NT2/D1 (cell line): ENCODE measurements at regions not wholly inside any gene's neighbourhood (a gene's known extent, or its start where the extent isn't known, plus 50 kb on each side); places are given as distances from the start of the nearest gene placed in this dataset.

Source experiments
- DNase-seq: peaks from one replicate; pipeline ENCODE4 v3.0.0-alpha.2; 2011; ENCODE audit warnings: low read depth, low spot score
- H3K27me3 ChIP-seq: 2 replicates; pipeline ENCODE4 v1.6.0; 2011; ENCODE audit warnings: mild to moderate bottlenecking; ENCODE audit not compliant: insufficient read length, insufficient read depth
- H3K36me3 ChIP-seq: 2 replicates; pipeline ENCODE4 v1.6.1; 2011; ENCODE audit warnings: mild to moderate bottlenecking, low read length, mixed read lengths; ENCODE audit not compliant: insufficient read depth, insufficient read length
- H3K4me1 ChIP-seq: 2 replicates; pipeline ENCODE4 v1.5.1; 2011; ENCODE audit not compliant: insufficient read depth, insufficient read length
- H3K4me3 ChIP-seq: 2 replicates; pipeline ENCODE4 v1.5.1; 2011; ENCODE audit warnings: low read depth; ENCODE audit not compliant: insufficient read length
- H3K9ac ChIP-seq: 2 replicates; pipeline ENCODE4 v1.6.0; 2011; ENCODE audit warnings: low read depth; ENCODE audit not compliant: insufficient read length
- H3K9me3 ChIP-seq: 2 replicates; pipeline ENCODE4 v1.5.1; 2011; ENCODE audit warnings: mild to moderate bottlenecking, low read length; ENCODE audit not compliant: insufficient read depth
- SUZ12 ChIP-seq: IDR thresholded peaks from 2 replicates; pipeline ENCODE4 v1.6.1; 2011; ENCODE audit not compliant: insufficient read length, insufficient read depth; ENCODE audit errors: extremely low read depth
- YY1 ChIP-seq: IDR thresholded peaks from 2 replicates; pipeline ENCODE4 v1.6.1; 2011; ENCODE audit not compliant: insufficient read length, insufficient read depth
- ZNF274 ChIP-seq: IDR thresholded peaks from 2 replicates; pipeline ENCODE4 v1.6.1; 2011; ENCODE audit warnings: mild to moderate bottlenecking, low read depth, low read length

- Histone ChIP-seq H3K27me3 (peaks cover 4% of the 10 kb centered on the region), H3K9me3 (no peaks in the 10 kb centered on the region), H3K4me1 (no peaks in the 10 kb centered on the region), H3K4me3 (no peak overlapping the region), H3K36me3 (no peaks in the 10 kb centered on the region), H3K9ac (no peak overlapping the region)
- TF ChIP-seq YY1: no peak
- TF ChIP-seq ZNF274: no peak
- TF ChIP-seq SUZ12: no peak
- DNase-seq: no peak
Measured at GRCh38 chr18:22552254-22552653, 134.5 kb upstream of the CTAGE1 start.

DNA sequence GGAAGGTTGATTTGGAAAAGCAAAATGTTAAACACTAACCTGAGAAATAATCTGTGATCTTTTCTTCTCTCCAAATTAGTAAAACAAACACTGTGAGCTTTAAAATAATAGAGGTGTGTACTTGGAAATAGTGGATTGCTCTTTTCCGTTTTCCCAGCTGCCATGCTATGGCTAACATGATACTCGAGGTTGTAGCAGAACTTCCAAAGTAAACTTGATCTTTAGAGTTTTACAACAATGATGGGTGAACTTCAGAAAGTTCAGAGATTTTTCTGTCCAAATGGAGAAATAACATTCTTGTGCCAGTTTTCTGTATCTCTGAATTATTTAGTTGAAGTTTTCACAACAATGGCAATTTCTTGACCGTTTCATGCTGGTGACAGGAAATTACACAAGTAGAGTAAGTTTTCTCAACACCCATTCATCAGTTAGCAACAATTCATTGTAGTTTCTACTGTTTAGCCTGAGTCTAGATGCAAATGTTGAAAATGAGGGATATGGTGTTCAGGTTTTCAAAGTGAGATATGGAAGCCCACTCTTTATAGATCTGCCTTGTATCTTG, 135.3 kb upstream of the CTAGE1 start:
- no peak for TF ChIP-seq ZNF274
- TF ChIP-seq YY1: no peak
- no peak for TF ChIP-seq SUZ12
- Histone ChIP-seq H3K36me3 (no peaks in the 10 kb centered on the region), H3K4me1 (no peaks in the 10 kb centered on the region), H3K9me3 (no peaks in the 10 kb centered on the region), H3K27me3 (peaks cover 4% of the 10 kb centered on the region), H3K4me3 (no peak overlapping the region), H3K9ac (no peak overlapping the region)
- DNase-seq: no peak

- no peaks in the 10 kb centered on the region for H3K36me3 ChIP-seq
- H3K4me3 ChIP-seq: no peak overlapping the region
- DNase-seq: no peak
- no peaks in the 10 kb centered on the region for H3K4me1 ChIP-seq
- H3K9ac ChIP-seq: no peak overlapping the region
- TF ChIP-seq SUZ12: no peak
- no peaks in the 10 kb centered on the region for H3K9me3 ChIP-seq
- H3K27me3 ChIP-seq: peaks cover 16% of the 10 kb centered on the region
Measured at GRCh38 chr18:22556222-22557167, 138.8 kb upstream of the CTAGE1 start.

DNA sequence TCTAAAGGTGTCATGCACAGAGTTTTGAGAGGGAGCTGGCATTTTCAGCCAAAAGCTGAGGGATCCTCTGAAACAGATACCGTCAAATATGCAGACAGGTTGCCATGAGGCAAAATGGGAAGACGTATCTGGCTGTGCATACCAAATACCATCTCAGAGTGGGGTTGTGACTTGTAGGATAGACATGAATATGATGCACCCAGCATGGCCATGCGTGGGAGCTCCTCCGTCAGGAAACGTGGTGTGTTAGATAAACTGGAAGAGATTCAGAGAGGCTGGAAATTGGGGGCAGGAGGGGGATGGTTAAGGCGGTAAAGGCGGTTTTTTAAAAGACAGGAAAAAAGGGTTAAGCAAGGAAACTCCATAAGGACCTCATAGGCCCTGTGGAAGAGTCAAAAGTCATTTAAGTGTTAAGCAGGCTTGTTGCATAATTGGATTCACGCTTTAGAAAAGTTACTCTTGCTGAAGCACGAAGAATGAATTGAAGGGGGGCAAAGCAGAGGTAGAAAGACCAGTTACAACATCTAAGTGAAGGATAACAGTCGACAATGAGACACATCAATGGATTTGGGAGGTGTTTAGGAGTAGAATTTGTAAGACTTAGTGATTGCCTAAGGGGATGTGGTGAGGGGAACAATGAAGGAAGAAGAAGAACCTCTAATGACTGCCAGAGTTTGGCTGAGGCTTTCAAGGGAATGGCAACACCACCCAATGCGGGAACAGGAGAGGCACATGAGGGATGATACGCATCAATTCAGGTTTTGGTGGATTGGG, 139.6 kb upstream of the CTAGE1 start:
- TF ChIP-seq ZNF274: no peak
- no peak for TF ChIP-seq SUZ12
- no peak for TF ChIP-seq YY1
- Histone ChIP-seq H3K4me1 (no peaks in the 10 kb centered on the region), H3K27me3 (peaks cover 18% of the 10 kb centered on the region)

DNA sequence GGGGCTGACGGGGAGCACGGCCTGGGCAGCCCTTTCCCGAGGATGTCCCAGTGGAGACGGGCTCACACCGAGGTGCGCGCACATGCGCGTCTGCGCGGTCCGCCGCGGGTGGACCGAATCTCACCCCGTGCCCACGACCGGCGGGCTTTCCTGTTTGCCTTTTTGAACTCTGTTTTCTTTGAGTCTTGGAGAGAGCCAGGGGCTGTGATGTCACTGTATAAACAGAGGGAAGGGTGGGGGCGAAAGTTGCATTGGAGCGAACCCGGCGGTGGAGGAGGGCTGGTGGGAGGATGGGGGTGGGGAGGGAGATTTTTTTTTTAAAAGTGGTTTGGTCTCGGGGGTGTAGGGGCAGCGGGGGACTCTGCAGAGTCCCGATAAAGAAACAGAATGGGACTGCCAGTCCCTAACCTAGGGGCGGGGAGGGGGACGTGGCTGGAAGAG, 141.2 kb upstream of the CTAGE1 start:
- TF ChIP-seq ZNF274: no peak
- TF ChIP-seq SUZ12: no peak
- no peak for TF ChIP-seq YY1
- H3K9ac ChIP-seq: peak overlapping the region; percentile 21
- H3K36me3 ChIP-seq: no peaks in the 10 kb centered on the region
- H3K27me3 ChIP-seq: peaks cover 24% of the 10 kb centered on the region
- no peaks in the 10 kb centered on the region for H3K4me1 ChIP-seq
- H3K9me3 ChIP-seq: no peaks in the 10 kb centered on the region
- DNase-seq: no peak
- peak overlapping the region; percentile 47 for H3K4me3 ChIP-seq

More for the DNA sequence above, 139.6 kb upstream of the CTAGE1 start:
- DNase-seq: no peak
- Histone ChIP-seq H3K4me3 (no peak overlapping the region), H3K9me3 (no peaks in the 10 kb centered on the region), H3K36me3 (no peaks in the 10 kb centered on the region), H3K9ac (no peak overlapping the region)

- peaks cover 24% of the 10 kb centered on the region for H3K27me3 ChIP-seq
- peak overlapping the region; percentile 47 for H3K4me3 ChIP-seq
- no peak for DNase-seq
- no peaks in the 10 kb centered on the region for H3K36me3 ChIP-seq
- TF ChIP-seq ZNF274 (no peak), YY1 (no peak), SUZ12 (no peak)
- no peaks in the 10 kb centered on the region for H3K9me3 ChIP-seq
- H3K9ac ChIP-seq: peak overlapping the region; percentile 61
- no peaks in the 10 kb centered on the region for H3K4me1 ChIP-seq
Measured at GRCh38 chr18:22559414-22560274, 141.9 kb upstream of the CTAGE1 start.

DNA sequence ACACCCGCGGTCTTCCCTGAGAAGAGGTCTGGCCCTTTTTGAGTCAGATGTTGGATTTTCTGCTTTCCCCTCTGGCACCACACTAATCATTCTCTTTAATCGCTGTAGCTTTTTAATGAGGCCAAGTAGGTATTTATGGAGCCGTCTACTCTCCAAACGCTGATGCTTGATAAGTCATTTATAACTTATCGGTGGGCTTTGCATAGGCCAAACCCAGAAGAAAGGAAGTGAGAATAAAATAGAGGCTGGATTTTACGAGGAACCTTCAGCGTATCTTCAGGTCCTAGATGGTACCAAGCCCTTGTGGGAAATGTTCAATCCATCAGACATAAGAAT, 142.5 kb upstream of the CTAGE1 start:
- H3K4me3 ChIP-seq: peak overlapping the region; percentile 47
- TF ChIP-seq YY1: no peak
- TF ChIP-seq SUZ12: no peak
- no peak for TF ChIP-seq ZNF274
- H3K4me1 ChIP-seq: no peaks in the 10 kb centered on the region
- H3K36me3 ChIP-seq: no peaks in the 10 kb centered on the region
- H3K9me3 ChIP-seq: no peaks in the 10 kb centered on the region
- no peak overlapping the region for H3K9ac ChIP-seq
- DNase-seq: no peak
- H3K27me3 ChIP-seq: peaks cover 24% of the 10 kb centered on the region
